IMR-90 (cell line): ENCODE measurements at regions not wholly inside any gene's neighbourhood (a gene's known extent, or its start where the extent isn't known, plus 50 kb on each side); places are given as distances from the start of the nearest gene placed in this dataset.

Source experiments
- ATAC-seq: fragments of 200-7000 bp; cut with Tn5 transposase; 2 replicates; pipeline ENCODE4 v1.9.1; 2020; ENCODE audit warnings: low read depth, mild to moderate bottlenecking, moderate library complexity
- BruUV-seq: library from RNA; stranded (reverse); fragments of 400-500 nt; replicated peaks from 2 replicates; lab custom pipeline; 2021; lab: Mats Ljungman, UMichigan
- CTCF ChIA-PET: fragments of 300-600 bp; formaldehyde crosslinking; extraction: SDS; loops from one replicate; lab custom pipeline; 2021; ENCODE audit warnings: antibody characterized with exemption; lab: Yijun Ruan, JAX
- POLR2A ChIA-PET: fragments of 300-600 bp; sonication (Branson Sonifier 250); formaldehyde crosslinking; loops from one replicate; lab custom pipeline; 2022; ENCODE audit warnings: antibody characterized with exemption; ENCODE audit not compliant: unreplicated experiment; lab: Charles Lee
- DNase-seq: peaks from one replicate; pipeline ENCODE4 v3.0.0; 2013
- H2AFZ ChIP-seq: replicated peaks from 2 replicates; pipeline ENCODE3; 2013; ENCODE audit warnings: low read length, mild to moderate bottlenecking; ENCODE audit not compliant: poor library complexity
- H2AK5ac ChIP-seq: 2 replicates; pipeline ENCODE4 v1.6.1; 2013; ENCODE audit warnings: low read depth, low read length, inconsistent platforms
- H2AK9ac ChIP-seq: replicated peaks from 2 replicates; pipeline ENCODE3; 2013; ENCODE audit warnings: mild to moderate bottlenecking, low read depth, low read length, moderate library complexity; ENCODE audit not compliant: poor library complexity
- H2BK120ac ChIP-seq: 2 replicates; pipeline ENCODE4 v1.6.1; 2013; ENCODE audit warnings: low read depth, low read length, inconsistent platforms
- H2BK15ac ChIP-seq: 3 replicates; pipeline ENCODE4 v1.6.1; 2013; ENCODE audit warnings: low read depth, low read length, inconsistent platforms
- H2BK20ac ChIP-seq: 2 replicates; pipeline ENCODE4 v1.6.1; 2013; ENCODE audit warnings: low read depth, mild to moderate bottlenecking, inconsistent platforms, low read length, moderate library complexity
- H2BK5ac ChIP-seq: 2 replicates; pipeline ENCODE4 v1.6.1; 2013; ENCODE audit warnings: mild to moderate bottlenecking, low read depth, low read length, inconsistent platforms; ENCODE audit not compliant: poor library complexity, severe bottlenecking
- H3K14ac ChIP-seq: replicated peaks from 2 replicates; pipeline ENCODE4 v1.6.1; 2013; ENCODE audit warnings: low read depth, low read length, inconsistent platforms
- H3K18ac ChIP-seq: 2 replicates; pipeline ENCODE4 v1.6.1; 2013; ENCODE audit warnings: low read depth, low read length, control low read depth
- H3K23ac ChIP-seq: 2 replicates; pipeline ENCODE4 v1.6.1; 2013; ENCODE audit warnings: low read depth, low read length, inconsistent platforms
- H3K27ac ChIP-seq: 2 replicates; pipeline ENCODE4 v1.5.1; 2013; ENCODE audit warnings: mild to moderate bottlenecking, control low read depth, low read length; ENCODE audit not compliant: insufficient read depth
- H3K27me3 ChIP-seq: 2 replicates; pipeline ENCODE4 v1.6.1; 2013; ENCODE audit warnings: low read length; ENCODE audit not compliant: control insufficient read depth, insufficient read depth
- H3K36me3 ChIP-seq: 2 replicates; pipeline ENCODE4 v1.6.1; 2013; ENCODE audit warnings: low read length, mixed read lengths; ENCODE audit not compliant: control insufficient read depth, insufficient read depth
- H3K4ac ChIP-seq: 2 replicates; pipeline ENCODE4 v1.6.1; 2013; ENCODE audit warnings: low read depth, low read length, inconsistent platforms
- H3K4me1 ChIP-seq: 2 replicates; pipeline ENCODE4 v1.6.1; 2013; ENCODE audit warnings: low read length, mixed read lengths; ENCODE audit not compliant: control insufficient read depth, insufficient read depth
- H3K4me2 ChIP-seq: 2 replicates; pipeline ENCODE4 v1.6.1; 2013; ENCODE audit warnings: low read depth, mild to moderate bottlenecking, control low read depth, low read length, moderate library complexity
- H3K4me3 ChIP-seq: 2 replicates; pipeline ENCODE4 v1.5.1; 2013; ENCODE audit warnings: low read depth, mild to moderate bottlenecking, control low read depth, low read length, moderate library complexity; ENCODE audit not compliant: insufficient read depth
- H3K56ac ChIP-seq: 2 replicates; pipeline ENCODE4 v1.6.1; 2013; ENCODE audit warnings: low read length, inconsistent platforms; ENCODE audit not compliant: insufficient read depth; ENCODE audit errors: extremely low read depth
- H3K79me1 ChIP-seq, 2 experiments: 2 replicates each; pipeline ENCODE4 v1.6.1; 2013; ENCODE audit warnings: low read length in 2 of 2, inconsistent platforms in 1 of 2, low read depth in 1 of 2
- H3K9ac ChIP-seq: 2 replicates; pipeline ENCODE4 v1.6.1; 2013; ENCODE audit warnings: low read depth, low read length, control low read depth
- H3K9me1 ChIP-seq: 2 replicates; pipeline ENCODE4 v1.6.1; 2013; ENCODE audit warnings: low read length, inconsistent platforms; ENCODE audit not compliant: insufficient read depth
- H3K9me3 ChIP-seq: 2 replicates; pipeline ENCODE4 v1.6.1; 2013; ENCODE audit warnings: low read length; ENCODE audit not compliant: control insufficient read depth, insufficient read depth
- H4K20me1 ChIP-seq: 2 replicates; pipeline ENCODE4 v1.6.1; 2013; ENCODE audit warnings: low read length, inconsistent platforms; ENCODE audit not compliant: insufficient read depth
- H4K5ac ChIP-seq: 2 replicates; pipeline ENCODE4 v1.6.1; 2013; ENCODE audit warnings: mild to moderate bottlenecking, low read depth, low read length, control low read depth
- H4K8ac ChIP-seq, 2 experiments: 2 replicates each; pipeline ENCODE4 v1.6.1; 2013; ENCODE audit warnings: low read depth in 2 of 2, low read length in 2 of 2, control low read depth in 1 of 2, inconsistent platforms in 1 of 2
- H4K91ac ChIP-seq: 2 replicates; pipeline ENCODE4 v1.6.1; 2013; ENCODE audit warnings: low read depth, low read length, inconsistent platforms; ENCODE audit not compliant: insufficient read depth
- BHLHE40 ChIP-seq: fragments of 150-350 bp; IDR thresholded peaks from 2 replicates; pipeline ENCODE4 v1.6.1; 2016; ENCODE audit warnings: mild to moderate bottlenecking, low read depth, low read length
- CEBPB ChIP-seq: IDR thresholded peaks from 2 replicates; pipeline ENCODE4 v1.6.1; 2012; ENCODE audit warnings: low read depth, low read length, improper control_type of control experiment
- CHD1 ChIP-seq: IDR thresholded peaks from 2 replicates; pipeline ENCODE4 v1.6.1; 2012; ENCODE audit warnings: low read depth, low read length, improper control_type of control experiment
- FOS ChIP-seq: fragments of 150-350 bp; IDR thresholded peaks from 2 replicates; pipeline ENCODE4 v1.6.1; 2016; ENCODE audit warnings: low read depth, low read length
- MAFK ChIP-seq: IDR thresholded peaks from 2 replicates; pipeline ENCODE4 v1.6.1; 2012; ENCODE audit warnings: low read depth, low read length, improper control_type of control experiment
- MAZ ChIP-seq: IDR thresholded peaks from 2 replicates; pipeline ENCODE4 v1.6.1; 2012; ENCODE audit warnings: low read depth, mild to moderate bottlenecking, low read length, improper control_type of control experiment, moderate library complexity, borderline replicate concordance
- MXI1 ChIP-seq: IDR thresholded peaks from 2 replicates; pipeline ENCODE4 v1.6.1; 2012; ENCODE audit warnings: low read depth, mild to moderate bottlenecking, low read length, moderate library complexity, borderline replicate concordance
- NFE2L2 ChIP-seq: fragments of 150-350 bp; IDR thresholded peaks from 2 replicates; pipeline ENCODE4 v1.6.1; 2016; ENCODE audit warnings: low read depth, mild to moderate bottlenecking, low read length
- POLR2A ChIP-seq: IDR thresholded peaks from 2 replicates; pipeline ENCODE4 v1.6.1; 2012; ENCODE audit warnings: mild to moderate bottlenecking, low read depth, low read length
- RAD21 ChIP-seq: IDR thresholded peaks from 2 replicates; pipeline ENCODE4 v1.6.1; 2012; ENCODE audit warnings: low read length, improper control_type of control experiment
- RCOR1 ChIP-seq: IDR thresholded peaks from 2 replicates; pipeline ENCODE4 v1.6.1; 2012; ENCODE audit warnings: mild to moderate bottlenecking, low read length, improper control_type of control experiment; ENCODE audit not compliant: insufficient replicate concordance
- RFX5 ChIP-seq: IDR thresholded peaks from 2 replicates; pipeline ENCODE4 v1.8.0; 2012; ENCODE audit warnings: low read depth, mild to moderate bottlenecking, low read length, moderate library complexity
- SMC3 ChIP-seq: fragments of 150-350 bp; IDR thresholded peaks from 2 replicates; pipeline ENCODE4 v1.6.1; 2016; ENCODE audit warnings: low read depth, mild to moderate bottlenecking, antibody characterized with exemption, low read length, moderate library complexity
- dilution Hi-C: fragments of 300-500 bp; cut with HindIII; formaldehyde crosslinking; loops from one replicate; pipeline ENCODE4 v1.14.3; 2018; ENCODE audit warnings: low sequenced_read_pairs; ENCODE audit not compliant: unreplicated experiment
- in situ Hi-C: fragments of 300-500 bp; cut with MboI; formaldehyde crosslinking; loops from 3 replicates; pipeline ENCODE4 v1.14.3; 2019; ENCODE audit warnings: low sequenced_read_pairs, inconsistent platforms, mixed read lengths
- intact Hi-C: fragments of 100-400 bp; cut with micrococcal nuclease; formaldehyde crosslinking; loops from 2 replicates; pipeline ENCODE4 v1.10.0; 2022
- TF ChIP-seq, protein P1 (sequence below): fragments of 150-350 bp; IDR thresholded peaks from 2 replicates; pipeline ENCODE4 v1.6.1; 2016; ENCODE audit warnings: low read depth, mild to moderate bottlenecking, low read length, moderate library complexity, borderline replicate concordance
- TF ChIP-seq, protein P2 (sequence below): fragments of 150-350 bp; IDR thresholded peaks from 2 replicates; pipeline ENCODE4 v1.6.1; 2017; ENCODE audit warnings: mild to moderate bottlenecking, antibody characterized with exemption, low read length, low read depth
- TF ChIP-seq, protein P3 (sequence below): conservative IDR thresholded peaks from 2 replicates; pipeline ENCODE4 v1.5.1; 2012; ENCODE audit warnings: mild to moderate bottlenecking, low read depth, low read length, improper control_type of control experiment

DNA sequence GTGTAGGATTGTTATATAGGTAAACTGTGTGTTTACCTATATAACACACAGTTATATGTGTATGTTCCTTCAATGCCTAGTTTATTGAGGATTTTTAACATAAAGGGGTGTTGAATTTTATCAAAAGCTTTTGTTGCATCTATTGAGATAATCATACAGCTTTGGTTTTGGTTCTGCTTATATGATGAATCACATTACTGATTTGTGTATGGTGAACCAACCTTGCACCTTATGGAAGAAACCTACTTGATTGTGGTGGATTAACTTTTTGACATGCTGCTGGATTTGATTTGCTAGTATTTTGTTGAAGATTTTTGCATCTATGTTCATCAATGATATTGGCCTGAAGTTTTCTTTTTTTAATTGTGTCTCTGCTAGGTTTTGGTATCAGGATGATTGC lies 194.9 kb downstream of the TMEM167A start:
- H4K91ac ChIP-seq: no peak overlapping the region
- peaks cover 2% of the 10 kb centered on the region for H3K4me1 ChIP-seq
- dilution Hi-C loops (no loop called here), in situ Hi-C loops (no loop called here), intact Hi-C loops (no loop called here)
- H3K36me3 ChIP-seq: no peaks in the 10 kb centered on the region
- no peak overlapping the region for H2BK20ac ChIP-seq
- H3K4me2 ChIP-seq: no peak overlapping the region
- no peak overlapping the region for H3K23ac ChIP-seq
- H2AK9ac ChIP-seq: no peak overlapping the region
- no peak overlapping the region for H4K8ac ChIP-seq
- H3K4me3 ChIP-seq: no peak overlapping the region
- H3K56ac ChIP-seq: no peak overlapping the region
- H2AK5ac ChIP-seq: no peak overlapping the region
- no peak overlapping the region for H2AFZ ChIP-seq
- H2BK15ac ChIP-seq: no peak overlapping the region
- H3K9me3 ChIP-seq: peaks cover 5% of the 10 kb centered on the region; the same call in 1 of the 2 replicates
- H3K79me1 ChIP-seq: no peaks in the 10 kb centered on the region
- POLR2A ChIA-PET: no interaction called here
- H4K20me1 ChIP-seq: no peaks in the 10 kb centered on the region
- no peak overlapping the region for H3K4ac ChIP-seq
- ATAC-seq (no peak), DNase-seq (no peak)
- H3K9me1 ChIP-seq: no peaks in the 10 kb centered on the region
- no peak overlapping the region for H2BK120ac ChIP-seq
- no peak for TF ChIP-seq SMC3
- no peak for TF ChIP-seq CEBPB
- no peak for TF ChIP-seq MAZ
- no peak for TF ChIP-seq CHD1
- TF ChIP-seq, protein P1, sequence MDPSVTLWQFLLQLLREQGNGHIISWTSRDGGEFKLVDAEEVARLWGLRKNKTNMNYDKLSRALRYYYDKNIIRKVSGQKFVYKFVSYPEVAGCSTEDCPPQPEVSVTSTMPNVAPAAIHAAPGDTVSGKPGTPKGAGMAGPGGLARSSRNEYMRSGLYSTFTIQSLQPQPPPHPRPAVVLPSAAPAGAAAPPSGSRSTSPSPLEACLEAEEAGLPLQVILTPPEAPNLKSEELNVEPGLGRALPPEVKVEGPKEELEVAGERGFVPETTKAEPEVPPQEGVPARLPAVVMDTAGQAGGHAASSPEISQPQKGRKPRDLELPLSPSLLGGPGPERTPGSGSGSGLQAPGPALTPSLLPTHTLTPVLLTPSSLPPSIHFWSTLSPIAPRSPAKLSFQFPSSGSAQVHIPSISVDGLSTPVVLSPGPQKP: no peak
- no peak for TF ChIP-seq RFX5
- TF ChIP-seq, protein P2, sequence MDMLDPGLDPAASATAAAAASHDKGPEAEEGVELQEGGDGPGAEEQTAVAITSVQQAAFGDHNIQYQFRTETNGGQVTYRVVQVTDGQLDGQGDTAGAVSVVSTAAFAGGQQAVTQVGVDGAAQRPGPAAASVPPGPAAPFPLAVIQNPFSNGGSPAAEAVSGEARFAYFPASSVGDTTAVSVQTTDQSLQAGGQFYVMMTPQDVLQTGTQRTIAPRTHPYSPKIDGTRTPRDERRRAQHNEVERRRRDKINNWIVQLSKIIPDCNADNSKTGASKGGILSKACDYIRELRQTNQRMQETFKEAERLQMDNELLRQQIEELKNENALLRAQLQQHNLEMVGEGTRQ: no peak
- no peak for TF ChIP-seq RCOR1
- no peak for TF ChIP-seq NFE2L2
- no peak for TF ChIP-seq MXI1
- TF ChIP-seq RAD21: no peak
- no peak for TF ChIP-seq BHLHE40
- TF ChIP-seq, protein P3, sequence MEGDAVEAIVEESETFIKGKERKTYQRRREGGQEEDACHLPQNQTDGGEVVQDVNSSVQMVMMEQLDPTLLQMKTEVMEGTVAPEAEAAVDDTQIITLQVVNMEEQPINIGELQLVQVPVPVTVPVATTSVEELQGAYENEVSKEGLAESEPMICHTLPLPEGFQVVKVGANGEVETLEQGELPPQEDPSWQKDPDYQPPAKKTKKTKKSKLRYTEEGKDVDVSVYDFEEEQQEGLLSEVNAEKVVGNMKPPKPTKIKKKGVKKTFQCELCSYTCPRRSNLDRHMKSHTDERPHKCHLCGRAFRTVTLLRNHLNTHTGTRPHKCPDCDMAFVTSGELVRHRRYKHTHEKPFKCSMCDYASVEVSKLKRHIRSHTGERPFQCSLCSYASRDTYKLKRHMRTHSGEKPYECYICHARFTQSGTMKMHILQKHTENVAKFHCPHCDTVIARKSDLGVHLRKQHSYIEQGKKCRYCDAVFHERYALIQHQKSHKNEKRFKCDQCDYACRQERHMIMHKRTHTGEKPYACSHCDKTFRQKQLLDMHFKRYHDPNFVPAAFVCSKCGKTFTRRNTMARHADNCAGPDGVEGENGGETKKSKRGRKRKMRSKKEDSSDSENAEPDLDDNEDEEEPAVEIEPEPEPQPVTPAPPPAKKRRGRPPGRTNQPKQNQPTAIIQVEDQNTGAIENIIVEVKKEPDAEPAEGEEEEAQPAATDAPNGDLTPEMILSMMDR: no peak
- no peak for TF ChIP-seq POLR2A
- TF ChIP-seq MAFK: no peak
- no peak for TF ChIP-seq FOS
- no peak overlapping the region for H3K9ac ChIP-seq
- H2BK5ac ChIP-seq: no peak overlapping the region
- no peak overlapping the region for H3K27ac ChIP-seq
- no TSS peak for BruUV-seq
- CTCF ChIA-PET: no interaction called here
- H3K14ac ChIP-seq: no peak overlapping the region
- no peak overlapping the region for H4K5ac ChIP-seq
- H3K27me3 ChIP-seq: no peaks in the 10 kb centered on the region
- H3K18ac ChIP-seq: no peak overlapping the region
